ENCODE measurements at regions not wholly inside any gene's neighbourhood (a gene's known extent, or its start where the extent isn't known, plus 50 kb on each side); places are given as distances from the start of the nearest gene placed in this dataset.

DNA sequence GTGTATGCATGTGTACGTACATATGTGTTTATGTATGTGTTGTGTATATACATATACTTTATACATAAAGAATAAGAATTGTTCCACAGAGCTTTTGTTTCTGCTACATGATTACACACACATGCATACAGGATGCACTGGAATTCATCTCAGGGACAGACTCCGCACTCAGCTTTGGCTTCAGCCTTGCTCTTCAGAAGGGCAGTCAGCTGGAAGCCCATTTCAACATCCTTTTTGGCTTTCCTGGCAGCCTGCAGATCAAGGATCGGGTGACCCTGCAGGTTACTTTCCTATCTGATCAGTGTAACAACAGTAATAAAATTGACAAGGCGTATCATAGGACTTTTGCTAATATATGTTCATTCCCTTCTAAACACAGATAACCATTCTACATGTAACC is 144.1 kb upstream of the COPS8 start:
- TF ChIP-seq SUZ12 (IDR thresholded peaks at IDR 0.05; ENCODE audit: extremely low read depth, insufficient read depth, insufficient read length) (no peak), YY1 (IDR thresholded peaks at IDR 0.05; ENCODE audit: insufficient read depth, insufficient read length) (no peak)

Data from NT2/D1 (cell line).